CD4-positive, alpha-beta T cell treated with Interleukin-4 for 4 hours (primary cell): ENCODE measurements at regions not wholly inside any gene's neighbourhood (a gene's known extent, or its start where the extent isn't known, plus 50 kb on each side); places are given as distances from the start of the nearest gene placed in this dataset.

ENCODE experiments used
- DNase-seq: peaks from one replicate; pipeline ENCODE4 v3.0.0-alpha.2; 2020

GRCh38 chr11:91199866-91200265 is 977.0 kb upstream of the CHORDC1 start:
- no peak for DNase-seq

GRCh38 chr11:91194546-91194945 is 971.7 kb upstream of the CHORDC1 start:
- DNase-seq, result no peak

GRCh38 chr11:91188484-91188883 is 965.6 kb upstream of the CHORDC1 start:
- no peak for DNase-seq

GRCh38 chr11:91187314-91187713 is 964.5 kb upstream of the CHORDC1 start:
- no peak for DNase-seq

- DNase-seq, result no peak
Observed at GRCh38 chr11:91178366-91178765, 955.5 kb upstream of the CHORDC1 start.

GRCh38 chr11:91174734-91175133 is 951.9 kb upstream of the CHORDC1 start:
- DNase-seq, result no peak

- no peak for DNase-seq
Observed at GRCh38 chr11:91174193-91174592, 951.3 kb upstream of the CHORDC1 start.

GRCh38 chr11:91173701-91174100 is 950.9 kb upstream of the CHORDC1 start:
- DNase-seq, result no peak

GRCh38 chr11:91170711-91171110 is 947.9 kb upstream of the CHORDC1 start:
- DNase-seq, result no peak

GRCh38 chr11:91164452-91164822 is 941.6 kb upstream of the CHORDC1 start:
- DNase-seq, result no peak

GRCh38 chr11:91163619-91164451 is 941.0 kb upstream of the CHORDC1 start:
- DNase-seq, result no peak

- DNase-seq, result no peak
Observed at GRCh38 chr11:91160661-91161060, 937.8 kb upstream of the CHORDC1 start.

GRCh38 chr11:91158891-91159537 is 936.2 kb upstream of the CHORDC1 start:
- no peak for DNase-seq

- DNase-seq, result no peak
Observed at GRCh38 chr11:91158297-91158696, 935.4 kb upstream of the CHORDC1 start.

- DNase-seq, result no peak
Observed at GRCh38 chr11:91156041-91156440, 933.2 kb upstream of the CHORDC1 start.

GRCh38 chr11:91147885-91148284 is 925.0 kb upstream of the CHORDC1 start:
- no peak for DNase-seq

GRCh38 chr11:91141655-91142054 is 918.8 kb upstream of the CHORDC1 start:
- no peak for DNase-seq

GRCh38 chr11:91136631-91137030 is 913.8 kb upstream of the CHORDC1 start:
- no peak for DNase-seq

- no peak for DNase-seq
Observed at GRCh38 chr11:91133361-91133760, 910.5 kb upstream of the CHORDC1 start.

GRCh38 chr11:91129596-91129995 is 906.7 kb upstream of the CHORDC1 start:
- no peak for DNase-seq

- DNase-seq, result no peak
Observed at GRCh38 chr11:91124363-91124762, 901.5 kb upstream of the CHORDC1 start.

GRCh38 chr11:91115116-91115515 is 892.3 kb upstream of the CHORDC1 start:
- DNase-seq, result no peak

- DNase-seq, result no peak
Observed at GRCh38 chr11:91104237-91104636, 881.4 kb upstream of the CHORDC1 start.

GRCh38 chr11:91100427-91100826 is 877.6 kb upstream of the CHORDC1 start:
- DNase-seq, result no peak

- DNase-seq, result no peak
Observed at GRCh38 chr11:91097083-91097482, 874.2 kb upstream of the CHORDC1 start.
